ENCODE measurements at regions not wholly inside any gene's neighbourhood (a gene's known extent, or its start where the extent isn't known, plus 50 kb on each side); places are given as distances from the start of the nearest gene placed in this dataset.

DNA sequence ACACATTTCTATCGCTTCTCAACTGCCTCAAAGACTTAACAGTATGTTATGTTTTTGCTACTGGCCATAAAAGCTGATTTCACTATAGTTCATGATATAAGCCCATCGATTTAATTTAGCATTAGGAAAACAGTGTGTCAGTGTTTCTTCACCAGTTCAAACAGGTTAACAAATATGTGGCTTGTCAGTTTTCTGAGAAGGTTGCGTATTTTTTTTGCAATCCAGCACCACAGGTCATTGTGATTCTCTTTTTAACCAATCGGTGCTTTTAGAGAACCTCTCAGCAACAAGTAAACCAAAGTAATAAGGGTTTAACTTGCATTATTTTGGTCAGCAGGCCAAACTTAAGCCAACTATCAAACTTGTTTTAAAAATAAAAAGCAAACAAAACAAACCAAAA is 409.6 kb downstream of the NFIB start:
- TF ChIP-seq CTCF (IDR thresholded peaks at IDR 0.05) (no peak), ZFX (IDR thresholded peaks at IDR 0.05; ENCODE audit: borderline replicate concordance) (no peak)
